DMS53 treated with DMSO at 0.1 percent for 48 hours (cell line): ENCODE measurements at regions not wholly inside any gene's neighbourhood (a gene's known extent, or its start where the extent isn't known, plus 50 kb on each side); places are given as distances from the start of the nearest gene placed in this dataset.

Experiments
- DNase-seq: peaks from one replicate; lab custom pipeline; 2025; ENCODE audit not compliant: unreplicated experiment; lab: John Stamatoyannopoulos, UW

DNA sequence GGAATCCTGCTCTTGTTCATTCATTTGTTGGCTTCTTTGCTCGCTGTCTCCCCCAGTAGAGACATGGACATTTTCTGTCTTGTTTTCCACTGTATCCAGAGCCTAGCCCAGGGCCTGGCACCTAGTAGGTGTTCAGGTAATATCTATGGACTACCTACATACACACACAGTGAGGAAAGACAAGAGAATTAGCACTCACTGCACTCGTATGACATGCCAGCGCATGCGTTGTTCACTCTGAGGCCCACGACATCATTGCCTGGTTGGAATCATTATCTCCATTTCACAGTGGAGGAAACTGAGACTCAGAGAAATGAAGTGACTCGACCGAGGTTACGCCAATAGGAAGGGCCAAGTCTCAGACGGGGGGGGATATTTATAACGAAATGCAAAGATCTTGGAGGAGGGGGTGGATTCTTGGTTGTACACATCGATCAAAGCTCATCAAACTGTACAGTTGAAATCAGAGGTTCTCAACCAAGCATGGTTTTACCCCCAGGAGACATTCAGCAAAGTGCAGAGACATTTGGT, 140.1 kb upstream of the PTPN1 start:
- DNase-seq: no peak

DNA sequence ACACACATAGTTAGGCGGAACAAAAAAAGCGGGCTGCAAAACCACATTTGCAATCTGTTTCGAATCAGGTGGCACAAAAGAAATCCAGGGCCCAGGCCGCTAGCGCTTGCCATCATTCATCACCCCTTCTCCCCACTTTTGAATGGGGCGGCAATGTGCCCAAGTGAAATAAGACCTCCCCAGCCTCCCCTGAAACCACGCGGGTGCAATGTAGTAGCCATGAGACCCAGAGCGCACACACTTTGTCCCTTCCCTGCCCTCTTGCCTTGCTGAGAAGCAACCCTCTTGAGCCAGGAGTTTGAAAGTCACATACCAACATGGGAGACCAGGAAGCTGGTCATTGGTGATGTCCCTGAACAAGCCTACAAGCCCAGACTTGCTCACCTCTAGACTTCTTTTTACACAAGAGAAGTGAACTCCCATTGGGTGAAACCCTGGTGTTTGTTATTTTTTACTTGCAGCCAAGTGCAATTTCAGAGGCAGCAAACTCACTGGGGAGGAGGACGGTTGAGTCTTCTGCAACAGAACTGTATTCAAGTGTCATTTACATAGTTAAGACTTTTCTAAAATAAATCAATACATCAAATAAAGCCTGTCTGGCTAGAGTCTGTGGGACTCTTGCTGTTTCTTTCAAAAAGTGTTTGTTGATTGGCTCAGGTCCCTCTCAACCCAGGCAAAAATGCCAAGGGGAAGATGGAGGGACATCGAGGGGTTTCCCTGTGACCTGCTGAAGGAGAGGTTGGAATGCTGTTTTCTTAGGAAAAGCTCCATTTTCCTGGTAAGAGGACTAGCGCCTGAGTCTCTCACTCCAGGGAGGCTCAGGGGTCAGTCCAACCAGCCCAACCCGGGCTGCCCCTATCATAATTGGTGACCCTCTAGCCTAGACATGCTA, 138.1 kb upstream of the PTPN1 start:
- no peak for DNase-seq

DNA sequence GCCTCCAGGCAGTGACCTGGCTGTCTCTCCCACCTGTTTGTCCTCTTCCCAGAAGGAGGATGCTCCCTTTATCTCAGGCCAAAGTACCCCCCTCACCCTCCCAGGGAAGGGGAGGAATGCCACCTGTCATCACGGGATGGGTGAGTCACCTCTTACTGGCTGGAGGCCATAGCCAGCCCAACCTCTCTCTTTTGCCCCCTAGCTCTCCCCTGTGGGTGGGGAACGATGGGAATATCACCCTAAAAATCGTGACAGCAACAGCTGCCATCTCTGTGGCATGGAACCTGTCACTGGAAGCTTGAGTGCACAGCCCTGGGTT, 137.5 kb upstream of the PTPN1 start:
- peak; percentile 39 for DNase-seq

DNA sequence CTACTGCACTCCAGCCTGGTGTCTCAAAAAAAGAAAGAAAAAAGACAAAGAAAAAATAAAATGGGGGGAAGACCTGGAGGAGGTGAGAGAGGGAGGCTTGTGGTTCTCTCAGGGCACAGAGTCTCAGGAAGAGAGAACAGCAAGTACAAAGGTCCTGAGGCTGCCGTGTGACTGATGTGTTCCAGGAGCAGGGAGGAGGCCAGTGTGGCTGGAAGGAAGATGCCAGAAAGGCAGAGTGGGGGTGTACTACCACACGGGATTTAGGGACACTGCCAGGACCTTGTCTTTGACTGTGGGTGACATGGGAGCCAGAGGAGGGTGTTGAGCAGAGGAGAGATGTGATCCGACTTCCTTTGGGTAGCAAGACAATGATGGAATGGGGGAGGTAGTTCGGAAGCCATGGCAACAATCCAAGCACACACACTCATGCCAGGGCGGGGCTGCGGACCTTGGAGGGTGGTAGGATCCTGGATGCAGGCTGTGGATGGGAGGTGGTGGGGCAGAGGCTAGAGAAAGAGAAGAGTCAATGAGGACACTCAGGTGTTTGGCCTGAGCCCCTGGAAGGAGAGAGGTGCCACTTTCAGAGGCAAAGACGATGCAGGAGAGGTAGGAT, 136.4 kb upstream of the PTPN1 start:
- no peak for DNase-seq

DNA sequence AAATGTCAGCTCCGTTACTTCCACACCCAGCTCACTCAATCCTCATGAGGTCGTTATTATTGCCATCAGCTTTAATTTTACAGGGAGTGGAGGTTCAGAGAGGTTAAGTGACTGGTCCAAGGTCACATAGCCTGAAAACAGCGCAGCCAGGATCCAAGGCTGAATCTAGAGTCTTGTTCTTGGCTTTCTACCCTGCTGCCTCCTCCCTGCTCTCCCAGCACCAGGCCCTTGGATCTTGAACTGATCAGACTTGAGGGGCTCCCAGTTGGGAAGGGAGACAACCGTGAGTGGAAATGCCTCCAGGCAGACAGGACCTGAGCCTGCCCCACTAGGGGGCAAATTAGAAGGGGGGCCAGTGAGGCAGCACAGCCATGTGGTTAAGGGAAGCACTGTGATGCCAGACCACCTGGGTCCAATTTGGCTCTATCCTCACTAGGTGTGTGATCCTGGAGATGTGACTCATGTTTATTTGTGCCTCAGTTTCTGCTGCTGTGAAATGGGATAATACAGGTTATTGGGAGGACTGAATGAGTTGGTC, 135.6 kb upstream of the PTPN1 start:
- DNase-seq: no peak

DNA sequence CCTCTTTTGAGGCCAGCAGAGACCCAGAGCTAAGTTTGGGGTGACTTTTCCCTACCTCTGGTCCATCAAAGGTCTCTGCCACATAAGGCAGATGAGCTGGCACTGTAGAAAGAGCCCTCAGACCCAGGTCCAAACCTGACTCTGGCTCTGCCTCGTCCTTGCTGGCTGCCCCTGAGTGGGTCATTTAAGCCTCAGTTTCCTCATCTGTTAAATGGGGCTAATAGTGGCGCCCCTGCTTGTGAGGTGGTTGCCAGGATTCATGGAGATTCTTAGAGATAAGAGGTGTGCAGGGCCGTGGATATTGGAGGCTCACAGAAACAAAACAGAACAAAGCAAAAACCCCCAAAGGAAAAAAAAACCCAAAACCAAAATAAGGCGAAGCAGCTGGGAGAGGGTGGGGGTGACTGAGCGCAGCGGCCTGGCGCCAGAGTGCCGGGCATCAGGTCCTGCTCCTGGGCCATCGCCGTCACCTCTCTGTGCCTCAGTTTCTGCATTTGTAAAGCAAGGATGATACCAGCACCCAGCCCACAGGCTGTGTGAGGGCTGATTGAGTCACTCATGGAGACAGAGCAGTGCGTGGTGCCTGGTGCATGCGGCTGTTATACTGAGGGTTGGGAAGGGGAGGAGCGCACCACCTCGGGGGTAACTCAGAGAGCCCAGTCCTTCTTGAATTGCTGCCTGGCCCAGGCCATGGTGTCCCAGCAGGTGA, 133.8 kb upstream of the PTPN1 start:
- no peak for DNase-seq

DNA sequence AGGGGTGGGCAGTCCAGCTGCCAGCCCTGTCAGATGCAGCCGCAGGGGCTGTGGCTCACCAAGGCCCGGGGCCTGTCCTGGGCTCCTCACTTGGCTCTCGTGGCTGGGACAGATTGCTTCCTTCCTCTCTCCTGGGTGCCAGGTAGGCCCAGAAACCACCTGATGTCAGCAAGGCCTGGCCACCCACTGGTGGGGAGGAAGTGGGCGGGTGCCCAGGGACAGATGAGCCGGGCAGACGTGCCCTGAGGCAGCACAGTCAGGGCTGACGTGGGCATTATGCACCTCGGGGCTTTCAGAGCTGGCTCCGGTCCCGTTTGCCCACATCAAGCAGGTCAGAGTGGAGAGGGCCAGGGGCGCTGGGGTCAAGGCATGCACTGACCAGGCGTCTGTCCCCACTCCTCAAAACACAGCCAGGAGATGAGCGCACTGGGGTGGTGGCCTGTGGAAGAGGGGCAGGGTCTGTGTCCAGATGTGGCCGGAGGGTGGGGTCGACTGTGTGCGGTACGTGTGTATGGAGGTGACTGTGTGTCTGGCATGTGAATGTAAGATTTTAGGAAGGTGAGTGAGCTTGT, 133.2 kb upstream of the PTPN1 start:
- DNase-seq: no peak

DNA sequence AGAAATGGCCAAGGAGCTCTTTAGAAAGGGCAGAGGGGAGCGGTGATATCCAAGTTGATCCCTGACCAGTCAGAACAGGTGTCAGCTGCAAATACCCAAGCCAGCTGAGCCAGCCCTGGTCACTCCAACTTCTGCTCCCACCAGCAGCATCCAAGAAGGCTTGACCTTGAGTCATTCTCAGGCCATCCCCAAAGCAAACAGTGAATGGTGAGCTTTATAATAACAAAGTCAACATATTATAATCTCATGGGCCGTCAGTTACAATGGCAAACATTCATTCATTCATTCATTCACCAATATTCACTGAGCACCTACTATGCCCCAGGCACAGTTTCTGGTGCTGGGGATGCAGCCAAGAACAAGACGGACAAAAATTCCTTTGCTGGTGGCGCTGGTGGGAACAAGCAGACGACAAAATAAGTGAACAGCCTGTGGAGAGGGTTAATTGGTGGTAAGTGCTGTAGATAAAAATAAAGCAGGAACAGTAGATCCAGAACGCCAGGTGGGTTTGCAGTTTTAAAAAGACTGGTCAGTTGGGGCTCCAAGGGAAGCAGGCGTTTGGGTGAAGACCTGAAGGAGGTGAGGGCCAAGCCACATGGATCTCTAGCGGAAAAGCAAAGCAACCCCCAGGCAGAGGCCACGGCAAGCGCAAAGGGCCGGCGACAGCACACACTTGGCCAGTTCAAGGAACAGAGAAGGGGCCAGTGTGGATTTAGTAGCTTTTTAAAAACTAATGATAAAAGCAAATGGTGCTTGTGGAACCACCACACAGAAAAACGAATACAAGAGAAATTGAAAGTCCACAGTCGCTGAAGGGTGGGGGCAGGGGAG, 131.8 kb upstream of the PTPN1 start:
- DNase-seq: no peak

DNA sequence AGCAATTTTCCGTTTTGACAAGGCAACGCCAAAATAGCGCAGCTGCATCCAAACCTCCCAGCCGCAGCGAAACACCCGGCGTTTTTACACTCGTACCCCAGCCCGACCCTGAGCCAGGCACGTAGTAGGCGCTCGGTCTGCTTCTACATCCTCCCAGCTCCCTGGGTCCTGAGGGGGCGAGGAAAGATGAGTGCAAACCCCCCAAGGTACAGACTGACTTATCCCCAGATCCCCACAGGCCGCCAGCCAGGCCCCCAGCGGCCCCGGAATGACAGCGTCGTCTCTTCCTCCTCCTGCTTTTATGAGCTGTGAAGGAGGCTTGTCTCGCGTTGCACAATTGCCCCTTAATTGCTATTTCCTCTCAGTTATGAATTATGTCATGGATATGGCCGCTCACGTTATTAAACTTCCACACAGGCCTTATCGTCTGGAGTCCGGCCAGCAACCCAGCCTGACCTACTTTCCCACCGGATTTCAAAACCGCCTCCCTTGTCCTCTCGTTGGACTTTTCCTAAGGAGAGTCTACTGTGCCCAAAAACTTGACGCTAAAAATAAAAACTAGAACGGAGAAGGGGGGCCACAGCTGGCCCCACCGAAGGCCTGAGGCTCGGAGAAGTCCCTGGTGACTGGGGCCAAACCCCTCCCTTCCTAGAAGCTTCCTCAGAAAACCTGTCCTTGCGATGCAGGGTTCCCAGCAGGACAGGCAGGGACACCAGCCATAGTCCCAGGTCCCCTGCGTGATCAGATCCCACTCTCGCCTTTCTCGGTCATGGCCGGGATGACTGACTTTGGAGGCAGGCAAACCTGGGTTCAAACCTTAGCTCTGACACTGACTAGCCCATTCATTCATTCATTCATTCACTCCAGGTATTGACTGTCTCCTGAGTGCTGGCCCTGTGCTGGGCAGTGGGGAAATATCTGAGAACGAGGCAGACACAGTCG, 130.9 kb upstream of the PTPN1 start:
- no peak for DNase-seq

DNA sequence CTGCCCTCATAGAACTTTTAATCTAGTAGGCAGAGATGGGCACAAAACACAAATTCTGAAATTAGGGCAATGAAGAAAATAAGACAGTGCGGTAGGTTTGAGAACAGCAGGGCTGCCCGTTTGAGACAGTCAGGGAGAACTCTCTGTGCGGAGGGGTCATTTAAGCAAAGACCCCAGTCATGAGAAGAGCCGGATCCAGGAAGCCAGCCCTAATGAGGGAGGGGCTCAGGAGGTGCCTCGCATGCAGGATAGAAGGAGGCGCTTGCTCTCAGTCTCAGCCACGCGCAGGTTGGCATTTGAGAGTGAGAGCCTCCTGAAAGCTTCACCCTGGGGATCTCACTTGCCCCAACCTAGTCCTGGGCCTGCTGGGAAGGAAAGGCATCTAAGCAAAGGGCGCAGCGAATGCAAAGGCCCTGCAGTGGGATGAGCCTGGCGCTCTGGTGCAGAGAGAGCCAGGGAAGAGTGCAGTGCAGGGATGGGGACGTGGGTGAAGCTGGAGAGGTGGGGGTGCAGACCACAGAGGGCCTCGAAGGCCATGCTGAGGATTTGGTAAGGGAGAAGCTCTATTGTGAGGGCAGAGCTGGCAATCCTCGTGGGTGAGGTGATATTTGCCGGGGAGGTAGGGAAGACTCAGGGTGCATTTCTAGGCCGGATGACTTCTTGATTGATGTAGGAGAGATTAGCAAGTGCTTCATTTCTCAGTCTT, 130.0 kb upstream of the PTPN1 start:
- no peak for DNase-seq

DNA sequence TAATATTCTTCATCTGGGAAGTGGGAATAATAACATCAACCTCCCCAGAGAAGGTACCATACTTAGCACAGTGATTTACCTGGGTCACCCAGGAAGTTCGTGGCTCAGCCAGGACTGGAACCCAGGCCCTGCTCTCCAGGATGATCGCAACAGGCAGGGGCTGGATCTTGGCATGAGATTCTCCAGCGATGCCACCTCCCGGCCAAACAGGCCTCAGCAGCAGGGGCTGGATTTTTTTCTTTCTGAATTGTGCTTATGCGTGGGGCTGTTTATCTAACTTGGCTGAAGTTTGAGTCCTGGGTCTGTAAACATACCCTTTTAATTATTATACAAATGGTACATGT, 129.5 kb upstream of the PTPN1 start:
- no peak for DNase-seq

DNA sequence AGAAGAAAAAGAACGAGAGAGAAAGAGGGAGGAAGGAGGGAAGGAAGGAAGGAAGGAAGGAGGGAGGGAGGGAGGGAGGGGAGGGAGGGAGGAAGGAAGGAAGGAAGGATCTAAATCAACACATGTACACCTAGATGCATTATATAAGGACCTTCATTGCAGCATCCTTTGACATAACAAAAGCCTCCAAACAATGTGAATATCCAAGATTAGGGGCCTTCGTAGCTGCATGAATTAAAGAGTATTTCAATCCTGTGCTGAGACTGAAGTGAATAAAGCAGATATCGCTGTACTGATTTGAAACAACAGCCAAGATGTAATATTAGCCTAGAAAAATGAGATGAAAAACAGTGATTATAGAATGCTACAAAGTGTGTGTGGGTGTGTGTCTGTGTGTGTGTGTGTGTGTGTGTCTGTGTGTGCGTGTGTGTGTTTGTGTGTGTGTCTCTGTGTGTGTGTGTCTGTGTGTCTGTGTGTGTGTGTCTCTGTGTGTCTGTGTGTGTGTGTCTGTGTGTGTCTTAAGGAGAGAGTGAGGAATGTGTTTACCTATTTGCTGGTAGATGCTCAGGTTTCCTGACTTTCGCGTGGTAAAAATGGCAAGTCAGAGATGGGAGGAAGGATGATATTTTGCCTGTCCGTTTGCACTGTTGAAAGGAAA, 129.0 kb upstream of the PTPN1 start:
- DNase-seq: no peak

DNA sequence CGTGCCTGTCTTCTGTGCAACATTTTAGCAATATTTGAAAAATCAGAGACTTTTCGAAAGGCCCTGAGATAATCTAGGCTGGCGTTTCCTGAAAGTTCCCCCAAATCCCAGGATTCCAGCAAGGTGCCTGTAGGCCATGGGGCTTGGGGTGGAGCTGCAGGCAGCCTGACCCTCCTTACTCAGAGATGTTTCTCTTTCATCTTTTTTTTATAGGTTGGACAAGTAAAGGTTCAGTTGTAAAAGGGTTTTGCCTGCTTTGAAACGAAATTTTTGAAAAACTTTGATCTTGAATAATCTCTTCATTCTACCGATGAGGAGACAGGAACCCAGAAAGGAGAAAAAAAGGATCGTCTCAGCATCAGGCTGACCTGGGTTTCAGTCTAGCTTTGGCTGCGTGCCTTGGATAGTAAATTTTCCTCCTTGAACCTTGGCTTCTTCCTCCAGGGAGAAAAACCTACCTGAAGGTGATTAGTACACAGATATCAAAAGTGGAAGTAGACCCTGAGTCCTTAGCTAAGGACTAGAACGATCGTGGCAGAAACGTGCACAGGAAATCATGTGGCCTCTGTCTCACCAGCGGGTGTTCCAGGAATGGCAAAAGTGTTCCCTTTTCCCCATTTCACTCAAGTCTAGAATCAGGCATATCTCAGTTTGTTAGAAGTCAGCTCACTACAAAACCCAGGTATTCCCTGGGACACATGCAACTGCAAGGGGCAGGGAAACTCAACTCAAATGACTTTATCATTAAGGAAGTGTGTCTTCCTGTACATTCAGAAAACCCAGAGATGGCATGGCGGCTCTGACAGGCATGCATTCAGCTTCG, 128.2 kb upstream of the PTPN1 start:
- no peak for DNase-seq

DNA sequence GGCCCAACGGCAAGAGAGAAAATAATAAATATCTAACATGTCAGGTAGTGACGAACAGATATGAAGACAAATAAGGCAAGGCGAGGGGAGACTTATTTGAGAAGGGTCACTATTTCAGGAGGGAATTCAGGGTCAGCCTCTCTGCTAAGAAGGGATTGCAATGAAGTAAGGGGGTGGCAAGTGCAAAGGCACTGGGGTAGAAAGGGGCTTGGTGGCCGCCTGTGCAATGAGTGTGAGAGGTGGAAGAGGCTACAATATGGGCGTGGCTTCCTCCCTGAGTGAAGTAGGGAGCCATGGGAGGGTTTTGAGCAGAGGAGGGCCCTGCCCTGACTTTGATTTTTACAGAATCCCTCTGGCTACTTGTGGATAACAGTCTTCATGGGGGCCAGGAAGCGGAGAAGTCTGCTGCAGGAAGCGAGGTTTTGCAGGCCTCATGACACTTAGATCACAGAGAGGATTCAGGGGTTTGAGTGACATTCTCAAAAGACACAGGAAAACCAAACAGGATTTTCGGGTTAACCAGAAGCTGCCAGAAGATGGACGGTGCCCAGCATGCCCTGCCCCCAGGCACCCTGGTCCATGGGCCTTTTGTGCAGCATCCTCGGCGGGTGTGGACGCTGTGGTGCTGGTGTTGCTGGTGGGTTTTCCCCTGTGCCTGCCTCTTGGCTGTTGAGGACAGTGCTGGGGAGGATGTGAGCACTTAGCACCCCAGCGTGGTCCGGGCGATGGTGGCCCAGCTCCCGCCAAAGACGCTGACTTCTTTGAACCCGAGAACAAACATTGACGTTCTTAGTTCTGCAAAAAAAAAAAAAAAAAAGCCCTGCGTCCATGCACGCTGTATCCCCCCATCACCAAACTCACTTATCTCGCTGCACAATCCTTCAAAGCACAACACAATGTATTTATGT, 124.2 kb upstream of the PTPN1 start:
- no peak for DNase-seq

DNA sequence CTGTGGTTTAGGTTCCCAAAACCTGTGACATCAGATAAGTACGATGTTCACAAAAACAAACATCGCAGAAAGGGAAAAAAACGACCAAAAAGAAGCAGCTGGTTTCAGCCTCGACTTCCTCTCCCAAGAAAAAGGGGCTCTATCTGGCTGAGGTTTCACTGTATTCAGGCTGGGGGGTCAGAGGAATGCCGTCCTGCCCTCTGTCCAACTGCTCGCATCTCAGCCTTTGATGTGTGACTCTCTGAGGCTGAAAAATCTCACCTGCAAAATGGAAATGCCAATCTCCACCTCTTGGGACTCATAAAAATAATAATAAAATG, 123.6 kb upstream of the PTPN1 start:
- DNase-seq: no peak

DNA sequence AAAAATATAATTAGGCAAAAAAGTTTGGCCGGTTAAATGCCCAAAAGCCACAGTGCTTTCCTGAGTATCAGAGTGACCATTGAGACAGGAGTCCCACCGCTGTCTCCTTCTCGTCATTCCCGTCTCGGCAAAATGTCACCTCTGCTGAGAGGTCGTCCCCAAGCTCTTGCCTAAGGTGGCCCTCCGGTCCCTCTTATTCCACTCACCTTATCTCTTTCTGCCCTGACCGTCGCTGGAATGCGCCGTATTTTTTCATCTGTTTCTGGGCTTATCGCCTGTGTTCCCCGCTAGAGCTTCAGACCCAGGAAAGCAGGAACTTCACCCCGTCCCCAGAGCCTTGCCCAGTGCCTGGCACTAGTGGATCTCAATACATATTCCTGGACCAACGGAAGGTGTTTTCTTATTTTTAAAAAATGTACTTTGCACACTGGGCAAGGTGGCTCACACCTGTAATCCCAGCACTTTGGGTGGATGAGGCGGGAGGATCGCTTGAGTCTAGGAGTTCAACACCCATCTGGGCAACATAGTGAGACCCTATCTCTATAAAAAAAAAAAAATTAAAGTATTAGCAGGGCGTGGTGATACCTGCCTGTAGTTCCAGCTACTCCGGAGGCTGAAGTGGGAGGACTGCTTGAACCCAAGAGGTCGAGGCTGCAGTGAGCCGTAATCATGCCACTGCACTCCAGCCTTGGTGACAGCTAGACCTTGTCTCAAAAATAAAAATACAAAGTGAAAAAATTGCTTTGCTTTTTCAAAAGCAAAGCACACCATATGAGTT, 122.8 kb upstream of the PTPN1 start:
- DNase-seq: no peak
